ENCODE measurements at regions not wholly inside any gene's neighbourhood (a gene's known extent, or its start where the extent isn't known, plus 50 kb on each side); places are given as distances from the start of the nearest gene placed in this dataset.

DNA sequence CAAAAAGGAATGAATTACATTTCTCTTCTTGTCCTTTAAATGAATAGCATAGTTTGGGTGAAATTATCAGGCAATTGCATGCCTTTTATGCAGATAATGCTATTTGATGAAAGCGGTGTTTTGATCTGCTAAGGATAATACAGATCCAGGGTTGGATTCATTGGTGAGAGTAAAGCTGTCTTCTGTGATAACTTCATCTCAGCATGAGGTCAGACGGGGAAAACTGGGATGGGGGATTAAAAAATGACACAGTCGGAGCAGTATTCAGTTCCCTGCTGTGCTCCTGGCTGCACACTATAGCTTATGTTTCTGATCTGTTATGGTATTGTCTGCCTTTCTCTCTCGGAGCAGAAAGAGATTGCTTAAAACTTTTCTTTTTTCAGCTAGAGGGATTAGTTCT lies 105.9 kb upstream of the TENM3 start:
- TF ChIP-seq, protein P1, sequence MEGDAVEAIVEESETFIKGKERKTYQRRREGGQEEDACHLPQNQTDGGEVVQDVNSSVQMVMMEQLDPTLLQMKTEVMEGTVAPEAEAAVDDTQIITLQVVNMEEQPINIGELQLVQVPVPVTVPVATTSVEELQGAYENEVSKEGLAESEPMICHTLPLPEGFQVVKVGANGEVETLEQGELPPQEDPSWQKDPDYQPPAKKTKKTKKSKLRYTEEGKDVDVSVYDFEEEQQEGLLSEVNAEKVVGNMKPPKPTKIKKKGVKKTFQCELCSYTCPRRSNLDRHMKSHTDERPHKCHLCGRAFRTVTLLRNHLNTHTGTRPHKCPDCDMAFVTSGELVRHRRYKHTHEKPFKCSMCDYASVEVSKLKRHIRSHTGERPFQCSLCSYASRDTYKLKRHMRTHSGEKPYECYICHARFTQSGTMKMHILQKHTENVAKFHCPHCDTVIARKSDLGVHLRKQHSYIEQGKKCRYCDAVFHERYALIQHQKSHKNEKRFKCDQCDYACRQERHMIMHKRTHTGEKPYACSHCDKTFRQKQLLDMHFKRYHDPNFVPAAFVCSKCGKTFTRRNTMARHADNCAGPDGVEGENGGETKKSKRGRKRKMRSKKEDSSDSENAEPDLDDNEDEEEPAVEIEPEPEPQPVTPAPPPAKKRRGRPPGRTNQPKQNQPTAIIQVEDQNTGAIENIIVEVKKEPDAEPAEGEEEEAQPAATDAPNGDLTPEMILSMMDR (IDR thresholded peaks at IDR 0.05; ENCODE audit: insufficient read depth, low read length): no peak
- TF ChIP-seq, protein P2, sequence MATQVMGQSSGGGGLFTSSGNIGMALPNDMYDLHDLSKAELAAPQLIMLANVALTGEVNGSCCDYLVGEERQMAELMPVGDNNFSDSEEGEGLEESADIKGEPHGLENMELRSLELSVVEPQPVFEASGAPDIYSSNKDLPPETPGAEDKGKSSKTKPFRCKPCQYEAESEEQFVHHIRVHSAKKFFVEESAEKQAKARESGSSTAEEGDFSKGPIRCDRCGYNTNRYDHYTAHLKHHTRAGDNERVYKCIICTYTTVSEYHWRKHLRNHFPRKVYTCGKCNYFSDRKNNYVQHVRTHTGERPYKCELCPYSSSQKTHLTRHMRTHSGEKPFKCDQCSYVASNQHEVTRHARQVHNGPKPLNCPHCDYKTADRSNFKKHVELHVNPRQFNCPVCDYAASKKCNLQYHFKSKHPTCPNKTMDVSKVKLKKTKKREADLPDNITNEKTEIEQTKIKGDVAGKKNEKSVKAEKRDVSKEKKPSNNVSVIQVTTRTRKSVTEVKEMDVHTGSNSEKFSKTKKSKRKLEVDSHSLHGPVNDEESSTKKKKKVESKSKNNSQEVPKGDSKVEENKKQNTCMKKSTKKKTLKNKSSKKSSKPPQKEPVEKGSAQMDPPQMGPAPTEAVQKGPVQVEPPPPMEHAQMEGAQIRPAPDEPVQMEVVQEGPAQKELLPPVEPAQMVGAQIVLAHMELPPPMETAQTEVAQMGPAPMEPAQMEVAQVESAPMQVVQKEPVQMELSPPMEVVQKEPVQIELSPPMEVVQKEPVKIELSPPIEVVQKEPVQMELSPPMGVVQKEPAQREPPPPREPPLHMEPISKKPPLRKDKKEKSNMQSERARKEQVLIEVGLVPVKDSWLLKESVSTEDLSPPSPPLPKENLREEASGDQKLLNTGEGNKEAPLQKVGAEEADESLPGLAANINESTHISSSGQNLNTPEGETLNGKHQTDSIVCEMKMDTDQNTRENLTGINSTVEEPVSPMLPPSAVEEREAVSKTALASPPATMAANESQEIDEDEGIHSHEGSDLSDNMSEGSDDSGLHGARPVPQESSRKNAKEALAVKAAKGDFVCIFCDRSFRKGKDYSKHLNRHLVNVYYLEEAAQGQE (IDR thresholded peaks at IDR 0.05; ENCODE audit: insufficient replicate concordance, low read depth): no peak
- TF ChIP-seq GABPA (IDR thresholded peaks at IDR 0.05; ENCODE audit: low read depth): no peak
- no peak for TF ChIP-seq POLR2AphosphoS5 (IDR thresholded peaks at IDR 0.05; ENCODE audit: low read depth)

All from HL-60 (cell line).